Uterus (tissue), 2 donors: ENCODE measurements at regions not wholly inside any gene's neighbourhood (a gene's known extent, or its start where the extent isn't known, plus 50 kb on each side); places are given as distances from the start of the nearest gene placed in this dataset.

ENCODE experiments used
- CTCF ChIP-seq, 4 experiments: fragments of 200-600 bp in 2 of 4; fragments of 450-650 bp in 2 of 4; sonication (generic) in 2 of 4; IDR thresholded peaks; one replicate each; pipeline ENCODE4 v1.5.1; 2016 to 2019; ENCODE audit warnings: antibody characterized with exemption in 4 of 4, mild to moderate bottlenecking in 2 of 4, moderate library complexity in 1 of 4
- POLR2A ChIP-seq, 2 donors: fragments of 450-650 bp; IDR thresholded peaks; one replicate each; pipeline ENCODE4 v1.6.1; 2016; ENCODE audit warnings: antibody characterized with exemption in 2 of 2, mild to moderate bottlenecking in 1 of 2, moderate library complexity in 1 of 2

GRCh38 chr2:139685090-139685983 lies 905.1 kb upstream of the NXPH2 start:
- no peak for TF ChIP-seq CTCF (IDR thresholded peaks at IDR 0.05)
- no peak for TF ChIP-seq POLR2A (IDR thresholded peaks at IDR 0.05)
